Daoy (cell line): ENCODE measurements at regions not wholly inside any gene's neighbourhood (a gene's known extent, or its start where the extent isn't known, plus 50 kb on each side); places are given as distances from the start of the nearest gene placed in this dataset.

Experiments
- DNase-seq: peaks from one replicate; pipeline ENCODE4 v3.0.0-alpha.2; 2015; ENCODE audit warnings: low read depth

DNA sequence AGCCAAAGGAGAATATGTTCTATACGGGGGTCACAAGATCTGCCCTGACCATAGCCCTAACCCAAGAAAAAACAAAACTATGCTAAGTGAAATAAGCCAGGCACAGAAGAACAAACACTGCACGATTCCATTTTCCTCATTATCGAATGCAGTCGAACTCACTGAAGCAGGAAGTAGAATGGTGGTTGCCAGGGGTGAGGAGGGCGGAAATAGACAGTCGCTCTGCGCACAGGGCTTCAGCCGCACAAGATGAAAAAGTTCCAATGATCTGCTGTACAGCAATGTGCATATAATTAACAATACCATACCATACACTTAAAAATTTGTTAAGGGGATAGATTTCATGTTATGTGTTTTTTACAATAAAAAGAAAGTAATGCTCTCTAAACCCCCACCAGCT, 257.7 kb downstream of the TXNL1 start:
- peak; percentile 12 for DNase-seq

- DNase-seq: no peak
Measured at GRCh38 chr18:56379256-56379655, 259.1 kb downstream of the TXNL1 start.

DNA sequence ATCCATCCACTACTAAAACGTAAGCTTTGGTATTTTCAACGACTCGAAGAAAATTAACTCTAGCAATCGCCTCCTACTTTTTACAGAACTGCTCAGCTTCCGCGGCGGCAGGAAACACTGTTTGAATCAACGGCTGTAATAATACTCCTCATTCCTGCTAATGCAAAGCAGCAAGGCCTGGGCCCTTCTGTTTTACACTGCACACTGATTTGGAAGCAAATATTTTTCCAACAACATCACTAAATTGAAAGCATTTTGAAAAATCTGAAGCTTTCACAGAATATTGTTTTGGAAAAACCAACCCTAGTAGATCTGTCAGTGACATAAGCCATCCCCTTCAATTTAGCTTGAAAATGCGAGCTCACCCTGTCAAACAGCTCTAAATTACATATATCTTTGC, 261.2 kb downstream of the TXNL1 start:
- DNase-seq: peak; percentile 14

DNA sequence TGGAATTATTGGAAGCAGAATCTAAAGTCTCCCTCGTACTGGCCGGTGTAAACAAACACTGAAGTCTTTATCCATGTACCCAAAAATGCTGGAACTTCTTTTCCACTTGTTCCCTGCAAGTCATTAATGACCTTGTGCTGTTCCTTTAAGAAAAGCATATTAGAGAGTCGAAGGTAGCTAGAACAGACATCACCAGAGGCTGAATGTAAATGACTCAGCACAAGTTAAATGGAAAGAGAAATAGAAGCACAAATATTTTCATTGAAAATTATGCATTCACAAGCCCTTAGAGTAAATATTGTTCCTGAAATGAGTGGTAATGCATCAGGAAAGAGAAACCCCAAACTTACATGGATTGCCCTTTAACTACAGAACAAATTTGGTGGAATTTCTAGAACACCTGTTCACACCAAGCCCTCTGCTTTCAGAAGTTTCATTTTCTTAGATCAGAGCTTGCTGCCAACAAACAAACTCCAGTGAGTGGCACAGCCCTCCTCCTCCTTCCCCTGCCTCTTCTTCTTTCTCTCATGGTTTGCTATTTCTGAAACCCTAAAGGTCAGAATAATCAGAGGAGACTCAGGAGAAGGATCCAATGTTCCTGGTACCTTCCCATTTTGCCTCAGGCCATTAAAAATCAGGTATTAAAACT, 264.3 kb downstream of the TXNL1 start:
- no peak for DNase-seq

- DNase-seq: no peak
Measured at GRCh38 chr18:56373601-56374000, 264.8 kb downstream of the TXNL1 start.

GRCh38 chr18:56368066-56368465, 270.3 kb downstream of the TXNL1 start:
- no peak for DNase-seq

DNA sequence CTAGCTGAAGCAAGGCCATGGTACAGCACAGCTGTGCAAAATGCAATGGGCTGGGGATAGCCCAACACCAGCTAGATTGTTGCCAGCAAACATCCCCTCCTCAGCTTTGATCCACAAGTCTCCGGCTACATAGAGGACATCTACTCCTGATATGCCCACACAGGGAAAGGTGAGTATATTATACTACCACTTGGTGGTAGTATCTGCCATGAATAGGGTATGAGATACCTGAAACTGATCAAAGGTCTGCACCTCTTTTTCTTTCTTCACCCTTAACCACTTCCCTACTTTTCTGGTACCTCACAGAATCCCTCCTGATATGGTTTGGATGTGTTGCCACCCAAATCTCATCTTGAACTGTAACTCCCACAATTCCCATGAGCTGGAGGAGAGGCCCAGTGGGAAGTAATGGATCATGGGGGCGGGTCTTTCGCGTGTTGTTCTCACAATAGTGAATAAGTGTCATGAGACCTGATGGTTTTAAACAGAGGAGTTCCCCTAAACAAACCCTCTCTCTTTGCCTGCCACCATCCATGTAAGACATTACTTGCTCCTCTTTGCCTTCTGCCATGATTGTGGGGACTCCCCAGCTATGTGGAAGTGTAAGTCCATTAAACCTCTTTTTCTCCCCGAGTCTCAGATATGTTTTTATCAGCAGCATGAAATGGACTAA, 279.6 kb downstream of the TXNL1 start:
- DNase-seq: no peak

GRCh38 chr18:56353663-56354260, 284.6 kb downstream of the TXNL1 start:
- no peak for DNase-seq

- DNase-seq: no peak
Measured at GRCh38 chr18:56351911-56352500, 286.4 kb downstream of the TXNL1 start.

DNA sequence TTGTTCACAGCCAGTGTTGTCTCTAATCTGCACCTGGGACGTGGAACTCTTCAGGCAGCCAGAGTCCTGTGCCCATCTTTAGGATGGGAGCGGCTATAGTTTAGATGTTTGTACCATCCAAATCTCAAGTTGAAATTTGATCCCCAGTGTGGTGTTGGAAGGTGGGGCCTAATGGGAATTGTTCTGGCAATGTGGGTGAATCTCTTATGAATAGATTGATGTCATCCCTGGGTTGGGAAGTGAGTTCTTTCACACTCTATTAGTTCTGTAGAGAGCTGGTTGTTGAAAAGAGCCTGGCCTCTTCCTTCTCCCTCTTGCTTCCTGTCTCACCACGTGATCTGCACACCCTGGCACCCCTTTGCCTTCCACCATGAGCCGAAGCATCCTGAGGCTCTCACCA, 300.9 kb downstream of the TXNL1 start:
- DNase-seq: no peak

DNA sequence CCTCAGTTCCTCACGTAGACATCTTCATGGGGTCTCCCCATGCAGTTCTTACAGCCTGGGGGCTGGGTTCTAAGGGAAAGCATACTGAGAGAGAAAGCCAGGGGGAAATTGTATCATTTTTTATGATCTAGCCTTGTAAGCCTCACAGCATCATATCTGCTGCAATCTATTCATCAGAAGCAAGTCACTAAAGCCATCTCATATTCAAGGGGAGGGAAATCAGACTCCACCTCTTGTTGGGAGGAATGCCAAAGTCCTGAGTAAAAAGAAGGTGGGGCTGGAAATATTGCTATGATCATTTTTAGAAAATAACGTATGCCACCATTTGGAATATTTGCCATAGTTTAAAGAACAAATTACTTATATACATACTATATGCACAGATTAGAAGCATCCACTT, 304.6 kb downstream of the TXNL1 start:
- DNase-seq: no peak

DNA sequence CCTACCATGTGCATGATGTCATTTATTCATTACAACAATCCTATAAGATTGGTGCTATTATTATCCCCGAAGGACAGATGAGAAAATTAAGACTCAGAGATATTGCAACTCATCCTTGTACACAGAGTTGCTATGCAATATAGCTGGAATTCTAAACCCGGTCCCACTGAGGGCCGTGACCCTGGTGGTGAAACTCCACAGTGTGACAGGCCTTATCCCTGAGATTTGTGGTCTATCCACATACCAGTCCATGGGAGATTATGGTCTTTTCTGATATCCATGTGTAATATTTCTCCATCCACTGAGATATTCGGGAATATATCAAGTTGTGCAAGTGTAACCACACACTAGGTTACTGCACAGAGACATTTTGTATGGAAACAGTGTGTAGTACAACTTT, 305.2 kb downstream of the TXNL1 start:
- DNase-seq: no peak

DNA sequence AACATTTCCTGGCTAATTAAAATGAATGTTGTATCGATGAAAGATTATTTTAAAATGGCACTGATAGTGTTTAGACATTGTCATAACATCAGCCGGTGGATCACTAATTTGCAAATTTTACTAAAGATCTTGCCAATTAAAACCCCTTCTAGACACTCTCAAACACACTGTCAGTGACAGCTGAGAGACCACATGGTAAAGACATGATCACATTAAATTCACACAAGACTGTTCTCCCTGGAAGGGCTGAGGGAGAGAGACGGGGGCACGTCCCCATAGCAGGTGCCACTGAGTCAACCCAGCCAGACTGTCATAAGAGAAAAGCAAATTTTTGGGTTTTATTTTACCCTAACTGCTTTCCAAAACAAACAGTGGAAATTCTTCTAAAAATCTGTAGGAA, 306.0 kb downstream of the TXNL1 start:
- no peak for DNase-seq

GRCh38 chr18:56330366-56331110, 307.9 kb downstream of the TXNL1 start:
- DNase-seq: no peak

DNA sequence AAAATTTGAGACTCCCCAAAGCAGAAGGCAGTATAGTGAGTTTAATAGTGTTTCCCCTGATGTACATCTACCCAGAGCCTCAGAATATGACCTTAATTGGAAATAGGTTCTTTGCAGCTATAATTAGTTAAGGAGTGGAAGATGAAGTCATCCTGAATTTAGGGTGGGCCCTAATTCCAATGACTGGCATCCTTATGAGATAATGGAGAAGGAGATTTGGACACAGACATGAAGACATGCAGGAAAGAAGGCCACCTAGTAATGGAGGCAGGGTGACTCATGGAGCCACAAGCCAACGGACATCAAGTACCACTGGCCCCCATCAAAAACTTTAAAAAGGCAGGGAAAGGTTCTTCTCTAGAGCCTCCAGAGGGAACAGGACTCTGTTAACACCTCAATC, 308.9 kb downstream of the TXNL1 start:
- DNase-seq: no peak

GRCh38 chr18:56327191-56327885, 311.1 kb downstream of the TXNL1 start:
- no peak for DNase-seq

DNA sequence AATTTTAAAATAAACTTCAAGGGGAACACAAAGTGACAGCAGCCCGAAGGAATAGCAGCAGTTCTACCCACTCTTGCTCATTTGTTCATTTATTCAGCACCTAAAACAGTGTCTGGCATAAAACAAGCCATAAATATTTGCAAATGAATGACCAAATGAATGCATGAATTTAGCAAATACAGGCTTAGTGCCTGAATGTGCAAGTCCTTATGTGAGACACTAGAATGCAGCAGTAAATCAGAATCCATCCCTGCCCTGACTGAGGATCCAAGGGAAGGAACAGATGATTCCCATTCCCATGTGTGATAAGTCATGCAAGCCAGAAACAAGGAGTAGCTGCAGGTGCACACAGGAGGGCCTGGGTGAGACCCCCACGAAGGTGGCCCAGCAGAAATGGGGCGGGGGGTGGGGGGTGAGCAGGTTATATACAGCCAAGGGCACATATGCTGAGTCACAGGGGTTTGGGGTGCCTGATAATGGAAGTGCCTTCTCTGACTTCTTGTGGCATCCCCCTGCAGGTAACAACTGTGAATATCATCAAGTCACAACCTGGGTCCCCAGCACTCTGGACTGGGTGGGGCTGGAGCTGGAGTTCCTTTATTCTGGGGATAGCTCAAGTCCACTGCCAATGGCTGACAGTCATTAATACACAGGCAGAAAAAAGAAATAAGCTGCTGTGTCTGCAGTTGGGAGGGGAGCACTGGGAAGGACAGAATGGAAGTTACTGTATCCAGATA, 311.9 kb downstream of the TXNL1 start:
- no peak for DNase-seq

DNA sequence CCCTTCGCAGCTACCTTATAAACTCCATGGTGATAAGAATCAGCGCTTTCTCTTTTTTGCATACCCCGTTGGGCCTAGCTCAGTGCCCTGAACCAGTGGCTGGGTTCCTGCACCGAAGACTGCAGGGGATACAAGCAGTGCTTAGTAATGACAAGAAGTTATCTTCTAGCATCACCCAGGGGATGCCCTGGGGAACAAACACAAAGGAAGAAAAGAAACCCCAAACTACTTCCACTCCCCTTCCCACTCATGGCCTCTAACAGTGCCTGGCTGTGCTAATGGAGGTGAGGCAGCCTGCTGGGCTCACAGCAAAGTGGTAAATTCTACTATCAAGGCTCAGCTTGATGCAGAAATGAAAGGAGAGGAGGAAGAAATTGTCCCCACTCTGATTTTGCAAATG, 314.7 kb downstream of the TXNL1 start:
- no peak for DNase-seq

GRCh38 chr18:56322406-56322805, 316.0 kb downstream of the TXNL1 start:
- DNase-seq: no peak

- no peak for DNase-seq
Measured at GRCh38 chr18:56321470-56321869, 316.9 kb downstream of the TXNL1 start.

DNA sequence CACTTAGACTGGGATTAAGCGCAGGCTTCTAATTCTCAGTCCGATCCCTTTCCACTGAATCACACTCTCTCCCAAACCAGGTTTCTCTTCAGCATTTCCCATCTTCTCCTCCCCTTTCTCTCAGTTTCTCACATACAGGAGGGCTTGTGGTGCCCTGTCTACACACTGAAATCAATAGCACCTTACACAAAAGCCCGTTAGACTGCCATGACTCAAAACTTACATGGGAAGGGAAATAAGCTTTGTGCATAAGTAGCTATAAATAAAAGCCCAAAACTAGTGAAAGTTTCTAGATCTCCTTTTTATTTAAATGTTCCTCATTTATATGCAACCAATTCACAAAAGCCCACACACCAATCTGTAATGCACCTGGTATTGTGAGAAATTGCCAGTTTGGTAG, 318.4 kb downstream of the TXNL1 start:
- no peak for DNase-seq
